ENCODE measurements at regions not wholly inside any gene's neighbourhood (a gene's known extent, or its start where the extent isn't known, plus 50 kb on each side); places are given as distances from the start of the nearest gene placed in this dataset.

DNA sequence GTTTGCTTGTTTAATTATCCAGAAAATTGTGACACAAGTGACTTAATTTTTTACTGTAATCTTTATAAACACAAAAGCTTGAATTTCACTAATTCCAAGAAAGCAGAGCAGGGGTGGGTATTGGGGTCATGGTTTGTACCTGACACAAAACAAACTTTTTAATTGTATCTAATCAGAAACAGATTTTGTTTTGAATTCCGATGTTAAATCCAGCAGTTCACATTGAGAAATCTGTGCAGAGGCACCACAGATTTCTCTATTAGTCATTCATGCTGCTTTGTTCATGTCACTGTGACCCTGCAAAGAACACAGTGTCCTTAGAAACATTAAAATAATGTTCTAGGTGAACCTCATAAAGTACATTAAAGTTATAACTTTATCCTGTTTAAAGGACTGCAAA lies 443.4 kb downstream of the NYAP2 start:
- TF ChIP-seq, protein P1, sequence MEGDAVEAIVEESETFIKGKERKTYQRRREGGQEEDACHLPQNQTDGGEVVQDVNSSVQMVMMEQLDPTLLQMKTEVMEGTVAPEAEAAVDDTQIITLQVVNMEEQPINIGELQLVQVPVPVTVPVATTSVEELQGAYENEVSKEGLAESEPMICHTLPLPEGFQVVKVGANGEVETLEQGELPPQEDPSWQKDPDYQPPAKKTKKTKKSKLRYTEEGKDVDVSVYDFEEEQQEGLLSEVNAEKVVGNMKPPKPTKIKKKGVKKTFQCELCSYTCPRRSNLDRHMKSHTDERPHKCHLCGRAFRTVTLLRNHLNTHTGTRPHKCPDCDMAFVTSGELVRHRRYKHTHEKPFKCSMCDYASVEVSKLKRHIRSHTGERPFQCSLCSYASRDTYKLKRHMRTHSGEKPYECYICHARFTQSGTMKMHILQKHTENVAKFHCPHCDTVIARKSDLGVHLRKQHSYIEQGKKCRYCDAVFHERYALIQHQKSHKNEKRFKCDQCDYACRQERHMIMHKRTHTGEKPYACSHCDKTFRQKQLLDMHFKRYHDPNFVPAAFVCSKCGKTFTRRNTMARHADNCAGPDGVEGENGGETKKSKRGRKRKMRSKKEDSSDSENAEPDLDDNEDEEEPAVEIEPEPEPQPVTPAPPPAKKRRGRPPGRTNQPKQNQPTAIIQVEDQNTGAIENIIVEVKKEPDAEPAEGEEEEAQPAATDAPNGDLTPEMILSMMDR (IDR thresholded peaks at IDR 0.05): no peak

DNA sequence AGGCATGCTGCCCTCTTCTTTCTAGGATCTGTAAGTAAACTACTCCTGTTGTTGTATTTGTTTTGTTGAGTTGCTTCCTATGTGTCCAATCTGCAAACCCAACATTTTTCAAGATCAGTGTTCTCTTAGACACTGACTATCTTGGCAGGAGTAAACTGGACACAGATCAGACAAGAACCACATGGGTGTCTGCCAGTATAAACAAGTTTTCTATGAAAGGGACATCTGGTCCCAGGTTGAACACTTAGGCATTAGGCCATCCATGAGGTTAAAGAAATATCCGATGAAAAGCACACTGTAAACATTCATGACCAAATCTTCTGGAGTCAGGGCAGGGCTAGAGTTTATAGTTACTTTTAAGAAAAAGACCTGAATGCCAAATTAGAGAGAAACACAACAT lies 441.8 kb downstream of the NYAP2 start:
- TF ChIP-seq, protein P1 (IDR thresholded peaks at IDR 0.05): no peak

DNA sequence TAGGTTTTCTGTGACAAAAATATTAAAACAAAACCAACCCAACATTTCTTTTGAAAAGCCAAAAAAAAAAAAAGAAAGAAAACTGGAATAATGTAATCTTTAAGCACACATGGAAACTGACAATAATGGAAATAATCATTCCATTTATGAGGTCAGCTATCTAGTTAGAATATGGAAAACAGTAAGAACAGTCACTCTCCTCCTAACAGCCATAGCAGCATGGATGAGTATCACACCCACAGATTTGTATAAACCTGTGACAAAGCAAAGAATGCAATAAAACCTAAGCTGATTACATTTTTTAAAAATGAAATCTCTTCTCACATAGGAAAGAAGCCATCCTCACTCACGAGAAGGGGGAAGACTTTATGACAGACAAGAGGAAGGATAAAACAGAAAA lies 437.8 kb downstream of the NYAP2 start:
- TF ChIP-seq, protein P1 (IDR thresholded peaks at IDR 0.05): no peak

DNA sequence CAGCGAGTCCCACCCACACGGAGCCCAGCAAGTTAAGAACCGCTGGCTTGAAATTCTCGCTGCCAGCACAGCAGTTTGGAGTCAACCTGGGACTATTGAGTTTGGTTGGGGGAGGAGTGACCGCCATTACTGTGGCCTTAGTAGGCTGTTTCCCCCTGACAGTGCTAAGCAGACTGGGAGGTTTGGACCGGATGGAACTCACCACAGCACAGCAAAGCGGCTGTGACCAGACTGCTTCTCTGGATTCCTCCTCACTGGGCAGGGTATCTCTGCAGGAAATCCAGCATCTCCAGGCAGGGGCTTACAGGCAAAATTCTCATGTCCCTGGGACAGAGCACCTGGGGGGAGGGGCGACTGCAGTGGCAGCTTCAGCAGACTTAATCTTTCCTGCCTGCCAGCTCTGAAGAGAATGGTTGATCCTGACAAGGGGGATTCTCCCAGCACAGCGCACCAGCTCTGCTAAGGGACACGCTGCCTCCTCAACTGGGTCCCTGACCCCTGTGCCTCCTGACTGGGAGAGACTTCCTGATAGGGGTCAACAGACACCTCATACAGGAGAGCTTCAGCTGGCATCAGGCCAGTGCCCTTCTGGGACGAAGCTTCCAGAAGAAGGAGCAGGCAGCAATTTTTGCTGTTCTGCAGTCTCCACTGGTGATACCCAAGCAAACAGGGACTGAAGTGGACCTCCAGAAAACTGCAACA lies 425.4 kb downstream of the NYAP2 start:
- TF ChIP-seq, protein P1 (IDR thresholded peaks at IDR 0.05): no peak

DNA sequence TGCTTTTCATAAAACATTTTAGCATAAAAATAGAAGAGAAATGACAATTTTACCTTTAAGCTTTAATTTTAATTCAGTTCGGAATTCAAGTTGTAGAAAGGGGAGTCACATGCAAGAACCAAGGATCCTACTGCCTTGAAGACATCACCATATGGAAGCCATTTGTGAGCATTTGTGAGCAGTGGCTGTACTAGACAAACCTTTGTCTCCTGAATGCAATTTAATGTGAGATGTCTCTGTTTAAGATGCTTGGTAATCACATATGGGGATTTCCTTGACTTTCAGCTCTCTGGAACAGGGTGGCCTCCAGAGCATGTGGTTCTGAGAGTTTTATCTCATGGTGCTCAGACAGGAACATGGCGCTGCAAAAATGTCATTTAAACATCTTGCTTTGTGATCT lies 421.8 kb downstream of the NYAP2 start:
- TF ChIP-seq, protein P1 (IDR thresholded peaks at IDR 0.05): no peak

DNA sequence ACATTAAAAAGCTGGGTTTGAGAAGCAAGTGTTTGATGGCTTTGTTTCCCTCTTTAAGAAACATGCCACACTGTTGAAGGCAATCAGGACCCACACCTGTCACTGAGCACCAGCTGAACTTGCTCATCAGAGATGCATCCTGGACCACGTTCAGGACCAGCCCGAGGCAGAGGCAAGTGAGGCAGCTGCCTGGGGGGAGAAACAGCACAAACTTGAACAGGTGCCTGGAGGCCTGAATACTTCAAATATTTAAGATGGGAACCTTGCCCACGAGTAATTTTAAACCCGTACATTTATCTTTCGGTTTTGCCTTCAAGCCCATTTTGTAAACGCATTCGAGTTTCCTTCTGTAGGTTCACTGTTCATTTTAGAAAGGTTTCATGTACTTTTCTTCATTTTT lies 421.3 kb downstream of the NYAP2 start:
- TF ChIP-seq, protein P1 (IDR thresholded peaks at IDR 0.05): no peak

DNA sequence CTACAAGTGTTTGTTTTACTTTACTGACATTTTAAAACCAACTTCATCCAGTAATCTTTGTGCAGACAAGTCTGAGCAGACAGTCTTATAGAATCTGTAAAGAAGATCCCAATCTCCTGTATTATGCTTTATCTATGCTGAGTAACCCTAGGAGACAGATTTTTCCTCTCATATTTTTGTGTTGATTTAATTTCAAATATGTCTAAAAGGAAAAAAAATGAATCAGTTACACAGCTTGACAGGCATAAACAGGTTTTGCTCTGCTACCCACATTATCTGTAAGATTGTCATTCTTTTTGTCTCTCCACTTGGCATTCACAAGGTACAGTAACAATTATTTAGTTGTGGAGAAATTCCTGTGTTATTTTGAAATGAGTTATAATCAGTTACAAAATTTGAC lies 415.0 kb downstream of the NYAP2 start:
- TF ChIP-seq, protein P1 (IDR thresholded peaks at IDR 0.05): no peak

DNA sequence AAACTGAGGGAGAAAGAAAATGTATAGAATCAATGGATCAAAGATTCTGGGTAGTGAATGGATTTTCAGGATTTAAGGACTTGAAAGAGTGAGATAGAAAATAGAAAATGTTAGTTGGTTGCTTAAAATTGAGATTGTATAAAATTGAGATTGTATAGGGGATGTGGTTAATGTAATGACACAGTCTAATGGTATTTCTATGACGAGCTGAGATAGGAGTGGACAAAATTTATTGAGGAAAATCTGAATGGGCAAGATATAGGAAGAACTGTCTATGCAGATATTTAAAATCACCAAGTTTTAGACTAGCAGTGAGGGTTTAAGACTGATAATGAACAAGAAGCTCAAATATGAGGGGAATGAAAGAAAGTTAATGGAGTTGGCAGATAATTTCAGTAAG lies 406.6 kb downstream of the NYAP2 start:
- TF ChIP-seq, protein P1 (IDR thresholded peaks at IDR 0.05): no peak
